Sigmoid colon (tissue), 4 donors: ENCODE measurements at regions not wholly inside any gene's neighbourhood (a gene's known extent, or its start where the extent isn't known, plus 50 kb on each side); places are given as distances from the start of the nearest gene placed in this dataset.

Source experiments
- CTCF ChIP-seq, 4 experiments: fragments of 450-650 bp in 3 of 4; fragments of 200-600 bp in 1 of 4; IDR thresholded peaks; one replicate each; pipeline ENCODE4 v1.5.1; 2016 to 2019; ENCODE audit warnings: antibody characterized with exemption in 4 of 4, mild to moderate bottlenecking in 3 of 4, moderate library complexity in 2 of 4
- POLR2A ChIP-seq, 2 donors: fragments of 450-650 bp; IDR thresholded peaks; one replicate each; pipeline ENCODE4 v1.6.1; 2016; ENCODE audit warnings: antibody characterized with exemption in 2 of 2, mild to moderate bottlenecking in 2 of 2, moderate library complexity in 2 of 2
- POLR2AphosphoS5 ChIP-seq, 4 donors: sonication (generic); formaldehyde crosslinking; IDR thresholded peaks; one replicate each; pipeline ENCODE4 v1.6.1; 2017; ENCODE audit warnings: antibody characterized with exemption in 4 of 4

DNA sequence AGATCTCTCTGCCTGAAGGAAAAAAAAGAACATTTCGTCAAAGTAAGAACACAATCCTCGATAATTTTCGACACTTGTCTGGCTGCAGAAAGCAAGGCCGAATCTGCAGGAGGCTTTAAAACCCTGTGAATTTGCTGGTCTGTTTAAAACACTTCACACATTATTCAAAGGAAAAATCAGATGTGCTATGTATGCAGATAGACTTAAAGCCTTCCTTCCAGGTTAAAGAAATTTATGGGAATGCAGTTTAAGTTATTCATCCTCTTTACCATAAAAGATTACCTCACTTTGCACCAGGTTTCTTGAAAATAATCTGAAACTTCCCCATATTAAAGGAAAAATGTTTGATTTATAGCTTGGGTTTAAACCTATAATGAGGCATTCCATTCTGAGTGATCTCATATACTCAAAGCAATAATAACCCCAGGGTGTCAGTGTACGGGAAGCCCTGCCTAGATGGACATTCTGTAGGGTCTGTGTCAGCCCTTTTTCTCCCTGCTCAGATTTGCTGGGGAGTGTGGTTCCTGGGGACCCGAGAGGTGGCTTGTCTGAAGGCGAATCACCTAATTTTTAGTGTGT is 323.5 kb upstream of the SLC24A2 start:
- TF ChIP-seq CTCF (IDR thresholded peaks at IDR 0.05) = no peak
- TF ChIP-seq POLR2AphosphoS5 (IDR thresholded peaks at IDR 0.05) = no peak
- TF ChIP-seq POLR2A (IDR thresholded peaks at IDR 0.05) = no peak
